ENCODE measurements at regions not wholly inside any gene's neighbourhood (a gene's known extent, or its start where the extent isn't known, plus 50 kb on each side); places are given as distances from the start of the nearest gene placed in this dataset.
"Not testable (repeated sequence)": the region's sequence is repeated elsewhere in the genome, so short reads cannot be mapped to it uniquely, and the experiment has no call there.

- DNase-seq (ENCODE audit: low read depth in 2 of 2), result no peak
These were observed 50.4 kb downstream of the HAPSTR1 start for GRCh38 chr16:9141813-9142212.

DNA sequence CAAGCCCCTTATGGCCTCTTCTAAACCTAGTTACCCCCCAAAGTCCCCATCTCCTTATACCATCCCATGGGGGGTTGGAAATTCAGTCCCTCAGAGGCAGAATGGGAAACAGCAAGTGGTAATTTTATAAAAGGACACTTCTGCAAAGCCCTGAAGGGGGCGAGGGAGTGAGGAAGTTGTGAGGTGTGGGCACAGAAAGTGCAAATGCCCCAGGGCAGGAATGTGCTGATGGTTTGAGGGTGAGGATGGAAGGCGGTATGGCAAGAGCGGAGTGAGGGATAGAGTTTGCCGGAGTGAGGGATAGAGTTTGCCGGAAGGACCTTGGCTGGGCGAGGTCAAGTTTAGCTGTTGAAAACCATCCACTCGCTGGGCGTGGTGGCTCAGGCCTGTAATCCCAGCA lies 52.7 kb downstream of the HAPSTR1 start:
- no peak for DNase-seq (ENCODE audit: low read depth in 2 of 2)

DNA sequence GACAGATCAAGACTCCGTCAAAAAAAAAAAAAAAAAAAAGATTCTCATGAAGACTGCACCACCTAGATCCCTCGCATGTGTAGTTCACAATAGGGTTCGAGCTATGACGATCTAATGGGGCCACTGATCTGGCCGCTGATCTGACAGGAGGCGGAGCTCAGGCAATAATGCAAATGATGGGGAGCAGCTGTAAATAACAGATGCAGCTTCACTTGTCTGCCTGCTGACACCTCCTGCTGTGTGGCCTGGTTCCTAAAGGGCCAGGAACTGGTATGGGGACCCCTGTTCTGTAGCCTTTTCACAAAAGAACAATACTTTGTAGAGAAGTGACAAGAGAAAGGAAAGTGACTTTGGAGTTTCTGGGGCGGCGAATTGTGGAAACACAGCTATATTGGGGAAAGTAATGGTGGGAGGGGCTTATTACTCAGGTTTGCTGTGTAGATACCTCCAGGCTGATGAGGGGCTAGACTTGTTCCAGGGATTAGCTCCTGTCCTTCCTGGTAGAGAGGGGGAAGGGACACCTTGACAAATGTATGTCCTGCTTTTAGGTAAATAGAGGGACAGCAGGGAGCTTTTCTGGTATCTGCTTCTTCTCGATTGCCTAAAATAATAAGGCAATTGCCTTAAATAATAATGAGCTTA lies 57.1 kb downstream of the HAPSTR1 start:
- no peak for DNase-seq (ENCODE audit: low read depth in 2 of 2)

GRCh38 chr16:9151074-9151473 lies 59.6 kb downstream of the HAPSTR1 start:
- DNase-seq (ENCODE audit: low read depth in 2 of 2), result no peak

- DNase-seq (ENCODE audit: low read depth in 2 of 2), result no peak
These were observed 60.2 kb downstream of the HAPSTR1 start for GRCh38 chr16:9151597-9151996.

DNA sequence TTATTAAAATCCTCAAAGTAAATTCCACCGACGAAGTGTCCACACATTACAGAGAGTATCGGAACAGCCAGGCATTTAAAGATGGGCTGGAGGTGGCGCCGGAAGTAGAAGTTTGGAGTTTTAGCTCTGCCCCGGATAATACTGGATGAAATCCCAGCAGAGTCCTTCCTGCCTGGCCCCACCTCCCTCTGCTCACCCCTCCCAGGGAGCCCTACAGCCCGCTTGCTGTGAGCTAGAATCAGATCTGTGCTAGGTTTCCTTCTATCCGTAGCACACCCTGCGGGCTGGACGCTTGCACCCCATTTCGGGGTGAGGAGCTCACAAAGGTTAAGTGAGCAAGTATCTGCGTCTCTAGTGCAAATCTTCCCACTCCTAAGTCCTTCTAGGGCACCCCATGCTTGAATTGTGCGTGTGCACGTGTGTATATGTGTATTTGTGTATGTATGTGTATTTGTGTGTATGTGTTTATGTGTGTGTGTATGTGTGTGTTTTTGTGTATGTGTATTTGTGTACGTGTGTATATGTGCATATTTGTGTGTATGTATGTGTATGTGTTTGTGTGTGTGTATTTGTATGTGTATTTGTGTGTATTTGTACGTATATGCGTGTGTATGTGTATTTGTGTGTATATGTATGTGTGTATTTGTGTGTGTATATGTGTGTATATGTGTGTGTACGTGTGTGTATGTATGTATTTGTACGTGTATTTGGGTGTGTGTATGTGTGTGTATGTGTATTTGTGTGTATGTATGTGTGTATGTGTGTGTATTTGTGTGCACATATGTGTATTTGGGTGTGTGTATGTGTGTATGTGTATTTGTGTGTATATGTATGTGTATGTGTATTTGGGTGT lies 61.4 kb downstream of the HAPSTR1 start:
- DNase-seq (ENCODE audit: low read depth in 2 of 2), result no peak

- DNase-seq (ENCODE audit: low read depth in 2 of 2), result no peak
These were observed 62.0 kb downstream of the HAPSTR1 start for GRCh38 chr16:9153502-9153864.

GRCh38 chr16:9154567-9155410 lies 63.3 kb downstream of the HAPSTR1 start:
- no peak for DNase-seq (ENCODE audit: low read depth in 2 of 2)

DNA sequence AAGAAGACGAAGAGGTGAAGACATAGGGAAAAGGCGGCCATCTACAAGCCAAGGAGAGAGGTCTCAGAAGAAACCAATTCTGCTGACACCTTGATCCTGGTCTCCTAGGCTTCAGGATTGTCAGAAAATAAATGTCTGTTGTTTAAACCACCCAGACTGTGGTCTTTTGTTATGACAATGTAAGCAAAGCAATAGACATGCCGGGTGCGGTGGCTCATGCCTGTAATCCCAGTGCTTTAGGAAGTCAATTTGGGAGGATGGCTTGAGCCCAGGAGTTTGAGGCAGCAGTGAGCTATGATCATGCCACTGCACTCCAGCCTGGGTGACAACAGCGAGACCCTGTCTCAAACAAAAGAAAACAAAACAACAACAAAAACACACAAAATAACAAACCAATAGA lies 64.4 kb downstream of the HAPSTR1 start:
- DNase-seq (ENCODE audit: low read depth in 2 of 2), result no peak

DNA sequence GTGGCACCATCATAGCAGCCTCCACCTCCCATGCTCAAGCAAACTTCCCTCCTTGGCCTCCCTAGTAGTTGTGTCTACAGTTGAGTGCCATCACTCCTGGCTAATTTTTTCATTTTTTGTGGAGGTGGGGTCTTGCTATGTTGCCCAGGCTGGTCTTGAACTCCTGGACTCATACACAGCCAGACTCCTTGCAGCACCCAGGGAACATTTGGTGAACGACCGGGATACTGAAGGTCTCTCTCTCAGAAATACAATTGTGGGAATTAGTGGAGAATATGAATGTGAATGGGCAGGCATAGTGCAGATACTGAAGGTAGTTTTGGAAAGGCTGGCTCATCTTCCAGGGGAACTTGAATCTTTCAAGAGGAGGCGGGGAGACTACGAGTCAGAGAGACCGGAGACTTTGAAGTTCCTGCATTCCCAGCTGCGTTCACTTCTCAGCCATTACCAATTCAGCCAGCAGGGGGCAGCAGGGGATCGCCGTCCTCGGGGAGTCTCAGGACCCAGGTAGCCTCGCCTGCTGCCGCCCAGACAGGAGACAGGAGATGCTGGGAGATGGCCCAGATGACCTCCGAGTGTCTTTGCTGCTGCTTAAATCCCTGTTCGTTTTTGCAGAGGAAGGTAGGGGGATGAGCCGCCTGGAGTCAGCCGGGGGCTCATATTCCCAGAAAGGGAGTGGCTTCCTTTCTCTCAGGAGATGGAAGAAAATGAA lies 68.6 kb downstream of the HAPSTR1 start:
- DNase-seq (ENCODE audit: low read depth in 2 of 2), result peak; percentile 10 to 30

DNA sequence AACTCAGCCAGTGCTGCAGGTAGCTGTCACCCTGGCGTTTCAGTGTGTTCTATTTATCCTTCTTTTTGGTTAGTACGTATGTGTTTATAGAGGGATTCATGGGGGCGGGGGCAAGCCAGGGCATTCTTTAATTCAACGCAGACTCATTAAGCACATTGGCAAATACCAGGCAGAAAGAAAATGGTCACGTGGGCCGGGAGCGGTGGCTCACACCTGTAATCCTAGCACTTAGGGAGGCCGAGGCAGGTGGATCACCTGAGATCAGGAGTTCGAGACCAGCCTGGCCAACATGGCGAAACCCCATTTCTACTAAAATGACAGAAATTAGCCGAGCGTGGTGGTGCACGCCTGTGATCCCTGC lies 69.1 kb downstream of the HAPSTR1 start:
- no peak for DNase-seq (ENCODE audit: low read depth in 2 of 2)

DNA sequence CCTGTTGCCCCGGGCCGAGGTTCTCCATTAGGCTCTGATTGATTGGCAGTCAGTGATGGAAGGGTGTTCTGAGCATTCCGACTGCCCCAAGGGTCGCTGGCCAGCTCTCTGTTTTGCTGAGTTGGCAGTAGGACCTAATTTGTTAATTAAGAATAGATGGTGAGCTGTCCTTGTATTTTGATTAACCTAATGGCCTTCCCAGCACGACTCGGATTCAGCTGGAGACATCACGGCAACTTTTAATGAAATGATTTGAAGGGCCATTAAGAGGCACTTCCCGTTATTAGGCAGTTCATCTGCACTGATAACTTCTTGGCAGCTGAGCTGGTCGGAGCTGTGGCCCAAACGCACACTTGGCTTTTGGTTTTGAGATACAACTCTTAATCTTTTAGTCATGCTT lies 74.2 kb downstream of the HAPSTR1 start:
- DNase-seq (ENCODE audit: low read depth in 2 of 2), result no peak

- not testable (repeated sequence) for DNase-seq (ENCODE audit: low read depth in 2 of 2)
These were observed 75.0 kb downstream of the HAPSTR1 start for GRCh38 chr16:9166326-9166993.

GRCh38 chr16:9169094-9169493 lies 77.7 kb downstream of the HAPSTR1 start:
- no peak for DNase-seq (ENCODE audit: low read depth in 2 of 2)

GRCh38 chr16:9170470-9170869 lies 79.0 kb downstream of the HAPSTR1 start:
- no peak for DNase-seq (ENCODE audit: low read depth in 2 of 2)

DNA sequence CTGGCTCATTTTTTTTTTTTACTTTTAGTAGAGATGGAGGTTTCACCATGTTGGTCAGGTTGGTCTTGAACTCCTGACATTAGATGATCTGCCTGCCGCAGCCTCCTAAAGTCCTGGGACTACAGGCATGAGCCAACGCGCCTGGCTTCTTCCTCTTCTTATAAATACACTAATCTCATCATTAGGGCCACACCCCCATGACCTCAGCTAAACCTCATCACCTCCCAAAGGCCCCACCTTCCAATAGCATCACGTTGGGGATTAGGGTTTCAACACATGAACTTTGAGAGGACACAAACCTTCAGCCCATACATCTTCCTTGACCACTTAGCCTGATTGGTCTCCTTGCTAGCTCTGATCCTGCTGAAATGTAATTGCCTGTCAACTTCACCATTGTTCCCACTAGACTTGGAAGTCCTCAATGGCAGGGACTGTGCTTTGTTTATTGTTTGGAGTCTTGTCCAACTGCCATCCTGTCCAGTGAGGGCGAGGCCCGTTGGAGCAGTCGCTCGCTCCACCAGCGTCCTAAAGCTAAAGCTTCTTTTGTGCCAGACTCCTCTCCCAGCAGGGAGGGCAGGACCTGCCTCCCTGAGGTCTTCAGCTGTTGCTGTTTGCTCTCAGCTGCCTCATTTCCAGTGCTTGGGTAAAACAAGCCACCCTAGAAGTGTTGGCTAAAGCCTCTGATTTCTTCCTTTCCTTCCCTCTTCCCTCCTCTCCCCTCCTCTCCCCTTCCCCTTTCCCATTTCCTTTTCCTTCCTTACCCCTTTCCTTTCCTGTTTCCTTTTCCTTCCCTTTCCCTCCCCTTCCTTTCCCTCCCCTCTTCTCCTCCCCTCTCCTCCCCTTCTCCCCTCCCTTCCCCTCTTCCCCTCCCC lies 85.3 kb downstream of the HAPSTR1 start:
- DNase-seq (ENCODE audit: low read depth in 2 of 2), result no peak

DNA sequence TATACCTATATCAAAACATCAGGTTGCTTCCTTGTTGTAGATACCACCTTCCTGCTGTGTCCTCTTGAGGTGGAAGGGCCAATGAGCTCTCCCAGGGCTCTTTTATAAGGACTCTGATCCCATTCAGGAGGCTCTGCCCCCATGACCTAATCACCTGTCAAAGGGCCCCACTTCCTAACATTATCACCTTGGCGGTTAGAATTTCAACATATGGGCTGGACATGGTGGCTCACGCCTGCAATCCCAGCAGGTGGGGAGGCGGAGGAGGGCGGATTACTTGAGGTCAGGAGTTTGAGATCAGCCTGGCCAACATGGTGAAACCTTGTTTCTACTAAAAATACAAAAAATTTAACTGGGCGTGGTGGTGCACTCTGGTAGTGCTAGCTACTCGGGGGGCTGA lies 86.4 kb downstream of the HAPSTR1 start:
- DNase-seq (ENCODE audit: low read depth in 2 of 2), result no peak

- DNase-seq (ENCODE audit: low read depth in 2 of 2), result no peak
These were observed 92.4 kb downstream of the HAPSTR1 start for GRCh38 chr16:9183682-9184353.

DNA sequence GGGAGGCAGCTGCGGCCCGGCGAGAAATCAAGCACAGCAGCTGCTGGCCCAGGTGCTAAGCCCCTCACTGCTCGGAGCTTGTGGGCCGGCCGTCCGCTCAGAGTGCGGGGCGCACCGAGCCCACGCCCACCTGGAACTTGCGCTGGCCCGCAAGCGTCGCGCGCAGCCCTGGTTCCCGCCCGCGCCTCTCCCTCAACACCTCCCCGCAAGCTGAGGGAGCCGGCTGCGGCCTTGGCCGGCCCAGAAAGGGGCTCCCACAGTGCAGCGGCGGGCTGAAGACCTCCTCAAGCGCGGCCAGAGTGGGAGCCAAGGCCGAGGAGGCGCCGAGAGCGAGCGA lies 92.9 kb downstream of the HAPSTR1 start:
- no peak for DNase-seq (ENCODE audit: low read depth in 2 of 2)

GRCh38 chr16:9185381-9185780 lies 93.9 kb downstream of the HAPSTR1 start:
- DNase-seq (ENCODE audit: low read depth in 2 of 2), result no peak

Data from stimulated activated CD4-positive, alpha-beta T cell treated with anti-CD3 and anti-CD28 coated beads, Interleukin-15, amount 100 ng/mL, for 48 hours (primary cell).